ENCODE measurements at regions not wholly inside any gene's neighbourhood (a gene's known extent, or its start where the extent isn't known, plus 50 kb on each side); places are given as distances from the start of the nearest gene placed in this dataset.

- TF ChIP-seq CTCF (IDR thresholded peaks at IDR 0.05) (no peak), EZH2 (IDR thresholded peaks at IDR 0.05; ENCODE audit: borderline replicate concordance, insufficient read depth, low read depth, low read length, poor library complexity, severe bottlenecking) (no peak)
Measured at GRCh38 chr4:96093057-96093456, 253.2 kb downstream of the PDHA2 start.
